ENCODE measurements at regions not wholly inside any gene's neighbourhood (a gene's known extent, or its start where the extent isn't known, plus 50 kb on each side); places are given as distances from the start of the nearest gene placed in this dataset.

- TF ChIP-seq CTCF (IDR thresholded peaks at IDR 0.05; ENCODE audit: insufficient read depth, low read length), result no peak
- no peak for TF ChIP-seq REST (IDR thresholded peaks at IDR 0.05; ENCODE audit: insufficient replicate concordance, low read depth)
- TF ChIP-seq POLR2AphosphoS5 (IDR thresholded peaks at IDR 0.05; ENCODE audit: low read depth), result no peak
Observed at GRCh38 chr9:134493461-134494272, 147.9 kb upstream of the COL5A1 start.

Measured in HL-60 (cell line).